MM.1S (cell line): ENCODE measurements at regions not wholly inside any gene's neighbourhood (a gene's known extent, or its start where the extent isn't known, plus 50 kb on each side); places are given as distances from the start of the nearest gene placed in this dataset.

ENCODE experiments used
- DNase-seq: peaks from one replicate; pipeline ENCODE4 v3.0.0-alpha.2; 2015
- H2AFZ ChIP-seq: fragments of 300-600 bp; sonication (generic); 2 replicates; pipeline ENCODE4 v1.6.0; 2016; ENCODE audit warnings: antibody characterized with exemption, low read length
- H3F3A ChIP-seq: fragments of 300-600 bp; sonication (generic); 2 replicates; pipeline ENCODE4 v1.6.1; 2016; ENCODE audit warnings: mild to moderate bottlenecking, antibody characterized with exemption, low read length, moderate library complexity, mixed read lengths; ENCODE audit not compliant: insufficient read depth
- H3K27ac ChIP-seq: fragments of 300-600 bp; sonication (generic); 2 replicates; pipeline ENCODE4 v1.5.1; 2016; ENCODE audit warnings: mild to moderate bottlenecking, low read length
- H3K27me3 ChIP-seq: fragments of 300-600 bp; sonication (generic); replicated peaks from 2 replicates; pipeline ENCODE4 v1.6.0; 2016; ENCODE audit warnings: low read length; ENCODE audit not compliant: insufficient read depth
- H3K36me3 ChIP-seq: fragments of 300-600 bp; sonication (generic); replicated peaks from 2 replicates; pipeline ENCODE4 v1.6.1; 2016; ENCODE audit warnings: mild to moderate bottlenecking, low read length, mixed read lengths; ENCODE audit not compliant: insufficient read depth
- H3K4me1 ChIP-seq: fragments of 300-600 bp; sonication (generic); 2 replicates; pipeline ENCODE4 v1.6.1; 2016; ENCODE audit warnings: low read length, mixed read lengths
- H3K4me2 ChIP-seq: fragments of 300-600 bp; sonication (generic); 2 replicates; pipeline ENCODE4 v1.6.0; 2016; ENCODE audit warnings: low read depth, low read length
- H3K4me3 ChIP-seq: fragments of 300-600 bp; sonication (generic); 2 replicates; pipeline ENCODE4 v1.5.1; 2016; ENCODE audit warnings: low read length, mixed read lengths
- H3K79me2 ChIP-seq: fragments of 300-600 bp; sonication (generic); 2 replicates; pipeline ENCODE4 v1.6.1; 2016; ENCODE audit warnings: mixed run types, low read length, mixed read lengths
- H3K9ac ChIP-seq: fragments of 300-600 bp; sonication (generic); 2 replicates; pipeline ENCODE4 v1.6.1; 2016; ENCODE audit warnings: low read length, mixed read lengths
- H3K9me2 ChIP-seq: fragments of 300-600 bp; sonication (generic); replicated peaks from 2 replicates; pipeline ENCODE4 v1.6.1; 2016; ENCODE audit warnings: mild to moderate bottlenecking, low read length, mixed read lengths; ENCODE audit not compliant: insufficient read depth
- H3K9me3 ChIP-seq: fragments of 300-600 bp; sonication (generic); replicated peaks from 2 replicates; pipeline ENCODE4 v1.6.1; 2016; ENCODE audit warnings: mild to moderate bottlenecking, low read length, mixed read lengths; ENCODE audit not compliant: insufficient read depth
- H4K20me1 ChIP-seq: fragments of 300-600 bp; sonication (generic); 2 replicates; pipeline ENCODE4 v1.6.1; 2016; ENCODE audit warnings: mild to moderate bottlenecking, low read length, moderate library complexity, mixed read lengths; ENCODE audit not compliant: insufficient read depth
- EZH2 ChIP-seq: fragments of 300-600 bp; sonication (generic); optimal IDR thresholded peaks from 2 replicates; pipeline ENCODE3; 2017; ENCODE audit warnings: low read depth, mild to moderate bottlenecking, antibody characterized with exemption, low read length, mixed read lengths
- EZH2phosphoT487 ChIP-seq: fragments of 300-600 bp; sonication (generic); IDR thresholded peaks from 2 replicates; pipeline ENCODE4 v1.6.1; 2018; ENCODE audit warnings: antibody characterized with exemption, low read length
- TF ChIP-seq, protein P1 (sequence below): fragments of 300-600 bp; sonication (generic); IDR thresholded peaks from 2 replicates; pipeline ENCODE4 v1.5.1; 2016; ENCODE audit warnings: antibody characterized with exemption, low read length, mixed read lengths

DNA sequence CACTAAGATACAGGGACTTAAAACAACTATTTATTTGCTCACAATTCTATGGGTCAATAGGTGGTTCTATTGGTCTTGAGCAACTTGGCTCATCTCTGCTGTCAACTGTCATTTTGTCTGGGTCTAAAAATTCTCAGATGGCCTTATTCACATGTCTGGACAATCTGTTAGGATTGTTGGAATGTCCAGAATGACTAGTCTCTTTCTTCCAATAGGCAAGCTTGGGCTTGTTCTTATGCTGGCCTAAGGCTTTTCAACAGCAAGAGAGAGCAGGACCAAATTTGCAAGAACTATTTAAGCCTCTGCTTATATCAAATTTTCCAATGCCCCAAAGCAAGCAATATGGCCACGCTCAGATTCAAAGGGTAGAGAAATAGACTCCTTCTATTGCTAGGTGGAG is 240.9 kb downstream of the KIF2B start:
- Histone ChIP-seq H3F3A (no peaks in the 10 kb centered on the region), H3K9ac (no peak overlapping the region), H4K20me1 (no peaks in the 10 kb centered on the region), H3K27me3 (no peaks in the 10 kb centered on the region), H3K4me2 (no peak overlapping the region), H3K79me2 (no peaks in the 10 kb centered on the region), H3K27ac (no peak overlapping the region), H3K4me1 (no peaks in the 10 kb centered on the region), H3K9me2 (no peaks in the 10 kb centered on the region), H3K4me3 (no peak overlapping the region), H3K36me3 (no peaks in the 10 kb centered on the region), H2AFZ (no peak overlapping the region), H3K9me3 (no peaks in the 10 kb centered on the region)
- no peak for DNase-seq
- TF ChIP-seq, protein P1, sequence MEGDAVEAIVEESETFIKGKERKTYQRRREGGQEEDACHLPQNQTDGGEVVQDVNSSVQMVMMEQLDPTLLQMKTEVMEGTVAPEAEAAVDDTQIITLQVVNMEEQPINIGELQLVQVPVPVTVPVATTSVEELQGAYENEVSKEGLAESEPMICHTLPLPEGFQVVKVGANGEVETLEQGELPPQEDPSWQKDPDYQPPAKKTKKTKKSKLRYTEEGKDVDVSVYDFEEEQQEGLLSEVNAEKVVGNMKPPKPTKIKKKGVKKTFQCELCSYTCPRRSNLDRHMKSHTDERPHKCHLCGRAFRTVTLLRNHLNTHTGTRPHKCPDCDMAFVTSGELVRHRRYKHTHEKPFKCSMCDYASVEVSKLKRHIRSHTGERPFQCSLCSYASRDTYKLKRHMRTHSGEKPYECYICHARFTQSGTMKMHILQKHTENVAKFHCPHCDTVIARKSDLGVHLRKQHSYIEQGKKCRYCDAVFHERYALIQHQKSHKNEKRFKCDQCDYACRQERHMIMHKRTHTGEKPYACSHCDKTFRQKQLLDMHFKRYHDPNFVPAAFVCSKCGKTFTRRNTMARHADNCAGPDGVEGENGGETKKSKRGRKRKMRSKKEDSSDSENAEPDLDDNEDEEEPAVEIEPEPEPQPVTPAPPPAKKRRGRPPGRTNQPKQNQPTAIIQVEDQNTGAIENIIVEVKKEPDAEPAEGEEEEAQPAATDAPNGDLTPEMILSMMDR, result no peak
- TF ChIP-seq EZH2, result no peak

DNA sequence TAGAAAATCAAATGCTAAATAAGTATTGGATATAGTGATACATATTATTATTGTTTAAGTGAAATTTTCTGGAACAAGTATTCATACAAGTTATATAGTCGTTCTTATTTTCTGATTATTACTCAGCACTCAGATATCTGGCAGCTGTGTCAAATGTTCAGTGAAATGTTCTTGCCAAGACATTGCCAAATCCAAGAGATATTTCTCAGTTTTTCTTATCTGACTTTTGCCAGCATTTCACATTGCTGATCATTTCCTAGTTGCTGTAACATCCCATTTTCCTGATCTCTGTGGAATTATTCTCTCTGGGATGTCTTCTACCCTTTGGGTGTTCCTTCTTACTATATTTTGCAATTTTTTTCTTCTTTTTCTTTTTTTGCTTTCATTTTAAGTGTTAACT is 262.3 kb downstream of the KIF2B start:
- DNase-seq, result no peak
- Histone ChIP-seq H3K27me3 (no peaks in the 10 kb centered on the region), H3K79me2 (no peaks in the 10 kb centered on the region), H3K4me3 (no peak overlapping the region), H3K27ac (no peak overlapping the region), H3K4me2 (no peak overlapping the region), H3K36me3 (no peaks in the 10 kb centered on the region), H4K20me1 (no peaks in the 10 kb centered on the region), H3K9me3 (no peaks in the 10 kb centered on the region), H2AFZ (no peak overlapping the region), H3F3A (no peaks in the 10 kb centered on the region), H3K9ac (no peak overlapping the region), H3K9me2 (no peaks in the 10 kb centered on the region), H3K4me1 (no peaks in the 10 kb centered on the region)
- TF ChIP-seq EZH2phosphoT487 (no peak), EZH2 (no peak)
- TF ChIP-seq, protein P1, result no peak

DNA sequence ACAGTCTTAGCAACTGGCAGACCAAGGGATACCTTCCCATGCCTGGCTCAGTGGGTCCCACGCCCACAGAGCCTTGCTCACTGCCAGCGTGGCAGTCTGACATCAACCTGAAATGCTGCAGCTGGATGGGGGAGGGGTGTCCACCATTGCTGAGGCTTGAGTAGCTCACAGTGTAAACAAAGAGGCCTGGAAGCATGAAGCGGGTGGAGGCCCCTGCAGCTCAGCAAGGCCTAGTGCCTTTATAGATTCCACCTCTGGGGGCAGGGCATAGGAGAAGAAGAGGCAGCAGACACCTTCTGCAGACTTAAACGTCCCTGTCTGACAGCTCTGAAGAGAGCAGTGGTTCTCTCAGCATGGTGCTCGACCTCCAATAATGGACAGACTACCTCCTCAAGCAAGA is 263.2 kb downstream of the KIF2B start:
- Histone ChIP-seq H3K27me3 (no peaks in the 10 kb centered on the region), H3K79me2 (no peaks in the 10 kb centered on the region), H3K9me3 (no peaks in the 10 kb centered on the region), H2AFZ (no peak overlapping the region), H3K4me1 (no peaks in the 10 kb centered on the region), H3K36me3 (no peaks in the 10 kb centered on the region), H3F3A (no peaks in the 10 kb centered on the region), H4K20me1 (no peaks in the 10 kb centered on the region), H3K27ac (no peak overlapping the region), H3K9ac (no peak overlapping the region), H3K9me2 (no peaks in the 10 kb centered on the region), H3K4me3 (no peak overlapping the region), H3K4me2 (no peak overlapping the region)
- no peak for DNase-seq
- TF ChIP-seq EZH2 (no peak), EZH2phosphoT487 (no peak)
- TF ChIP-seq, protein P1, result no peak

DNA sequence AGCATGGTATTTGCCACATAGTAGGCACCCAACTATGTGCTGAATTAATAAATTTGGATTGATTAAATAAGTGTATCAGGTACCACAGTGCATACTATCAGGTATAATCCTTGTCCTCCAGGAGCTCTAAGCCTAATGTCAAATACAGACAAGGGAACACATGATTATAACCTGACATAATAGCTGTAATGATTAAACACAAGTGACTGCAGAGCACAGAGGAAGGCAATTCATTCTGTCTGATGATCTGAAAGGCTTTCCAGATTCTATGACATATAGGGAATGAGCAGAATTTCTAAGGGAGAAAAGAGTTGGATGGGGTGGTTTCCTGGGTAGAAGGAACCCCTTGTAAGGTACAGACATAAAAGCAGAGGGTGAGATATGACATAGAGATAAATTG is 273.5 kb downstream of the KIF2B start:
- no peaks in the 10 kb centered on the region for H3K9me3 ChIP-seq

More for the DNA sequence above, 273.5 kb downstream of the KIF2B start:
- no peaks in the 10 kb centered on the region for H3K9me2 ChIP-seq
- no peak overlapping the region for H3K4me3 ChIP-seq
- TF ChIP-seq EZH2phosphoT487 (no peak), EZH2 (no peak)
- TF ChIP-seq, protein P1, result no peak
- no peaks in the 10 kb centered on the region for H4K20me1 ChIP-seq
- H3K79me2 ChIP-seq, result no peaks in the 10 kb centered on the region
- no peak overlapping the region for H3K9ac ChIP-seq
- H3K27me3 ChIP-seq, result no peaks in the 10 kb centered on the region
- H3K36me3 ChIP-seq, result no peaks in the 10 kb centered on the region
- no peak overlapping the region for H3K4me2 ChIP-seq
- no peak overlapping the region for H3K27ac ChIP-seq
- H2AFZ ChIP-seq, result no peak overlapping the region
- no peaks in the 10 kb centered on the region for H3F3A ChIP-seq
- DNase-seq, result no peak
- H3K4me1 ChIP-seq, result no peaks in the 10 kb centered on the region
